Calu3 (cell line): ENCODE measurements at regions not wholly inside any gene's neighbourhood (a gene's known extent, or its start where the extent isn't known, plus 50 kb on each side); places are given as distances from the start of the nearest gene placed in this dataset.

Experiments used
- BruUV-seq: library from RNA; stranded (reverse); fragments of 400-500 nt; replicated peaks from 2 replicates; lab custom pipeline; 2021; lab: Mats Ljungman, UMichigan
- CTCF ChIA-PET: fragments of 300-600 bp; sonication (Branson Sonifier 250); formaldehyde crosslinking; loops from one replicate; lab custom pipeline; 2022; ENCODE audit warnings: antibody characterized with exemption; lab: Charles Lee
- DNase-seq: peaks from one replicate; pipeline ENCODE4 v3.0.0; 2022
- H3K27ac Mint-ChIP-seq: one replicate; pipeline ENCODE4 v1.8.0; 2022; ENCODE audit warnings: mixed read lengths; ENCODE audit not compliant: unreplicated experiment
- H3K27me3 Mint-ChIP-seq: one replicate; pipeline ENCODE4 v1.8.0; 2022; ENCODE audit warnings: mixed read lengths; ENCODE audit not compliant: unreplicated experiment
- H3K36me3 Mint-ChIP-seq: one replicate; pipeline ENCODE4 v1.8.0; 2022; ENCODE audit warnings: mild to moderate bottlenecking, moderate library complexity, mixed read lengths; ENCODE audit not compliant: insufficient read depth, unreplicated experiment
- H3K4me1 Mint-ChIP-seq: one replicate; pipeline ENCODE4 v1.8.0; 2022; ENCODE audit warnings: mild to moderate bottlenecking, low read depth, mixed read lengths; ENCODE audit not compliant: unreplicated experiment
- H3K4me3 Mint-ChIP-seq: one replicate; pipeline ENCODE4 v1.8.0; 2022; ENCODE audit warnings: mild to moderate bottlenecking, low read depth, moderate library complexity, mixed read lengths; ENCODE audit not compliant: unreplicated experiment
- H3K9me3 Mint-ChIP-seq: one replicate; pipeline ENCODE4 v1.8.0; 2022; ENCODE audit warnings: low read depth, mixed read lengths; ENCODE audit not compliant: unreplicated experiment
- CTCF ChIP-seq: fragments of 200-600 bp; IDR thresholded peaks from one replicate; pipeline ENCODE4 v1.8.0; 2022; ENCODE audit warnings: antibody characterized with exemption; ENCODE audit not compliant: unreplicated experiment
- intact Hi-C: fragments of 100-400 bp; cut with micrococcal nuclease; formaldehyde crosslinking; loops from one replicate; pipeline ENCODE4 v1.10.0; 2022; ENCODE audit not compliant: unreplicated experiment

- CTCF ChIA-PET = no interaction called here
- H3K4me3 Mint-ChIP-seq = no peak overlapping the region
Measured at GRCh38 chr14:89743828-89744227, 210.7 kb downstream of the EFCAB11 start.

GRCh38 chr14:89740241-89740640 is 214.3 kb downstream of the EFCAB11 start:
- no peak for DNase-seq
- intact Hi-C loops = no loop called here
- H3K27ac Mint-ChIP-seq = no peak overlapping the region

More at GRCh38 chr14:89743828-89744227, 210.7 kb downstream of the EFCAB11 start:
- intact Hi-C loops = no loop called here
- H3K27ac Mint-ChIP-seq = no peak overlapping the region
- H3K36me3 Mint-ChIP-seq = no peaks in the 10 kb centered on the region
- TF ChIP-seq CTCF = no peak
- no TSS peak for BruUV-seq
- H3K4me1 Mint-ChIP-seq = no peaks in the 10 kb centered on the region
- no peaks in the 10 kb centered on the region for H3K9me3 Mint-ChIP-seq
- no peak for DNase-seq
- H3K27me3 Mint-ChIP-seq = no peaks in the 10 kb centered on the region

DNA sequence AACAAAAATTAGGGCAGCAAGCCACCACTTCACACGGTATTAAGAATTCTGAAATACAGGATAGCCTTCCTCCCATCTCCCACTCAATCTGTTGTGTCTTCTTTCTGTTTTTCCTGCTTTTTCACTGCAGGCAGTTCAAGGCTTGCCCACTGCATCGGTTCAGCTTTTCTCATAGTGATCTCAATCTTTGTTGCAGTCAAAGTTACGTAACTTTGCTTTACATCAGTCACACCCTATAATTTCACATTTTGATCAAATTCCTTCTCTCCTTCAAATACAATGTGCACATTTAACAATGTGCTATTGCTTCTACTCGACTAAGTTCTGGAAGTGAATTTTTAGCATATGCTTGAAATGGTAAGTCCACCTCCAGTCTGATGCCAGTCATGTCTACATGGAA is 217.6 kb downstream of the EFCAB11 start:
- BruUV-seq = no TSS peak
- Mint-ChIP-seq H3K4me1 (peaks cover 8% of the 10 kb centered on the region), H3K36me3 (no peaks in the 10 kb centered on the region), H3K9me3 (no peaks in the 10 kb centered on the region), H3K4me3 (no peak overlapping the region), H3K27ac (no peak overlapping the region), H3K27me3 (no peaks in the 10 kb centered on the region)
- intact Hi-C loops = no loop called here
- DNase-seq = no peak
- no peak for TF ChIP-seq CTCF
- CTCF ChIA-PET = no interaction called here

More at GRCh38 chr14:89740241-89740640, 214.3 kb downstream of the EFCAB11 start:
- no peak for TF ChIP-seq CTCF
- Mint-ChIP-seq H3K27me3 (no peaks in the 10 kb centered on the region), H3K36me3 (no peaks in the 10 kb centered on the region), H3K4me3 (no peak overlapping the region), H3K9me3 (no peaks in the 10 kb centered on the region), H3K4me1 (peaks cover 8% of the 10 kb centered on the region)
- BruUV-seq = no TSS peak
- CTCF ChIA-PET = interaction anchor here (0.6 kb wide), 1 partner anchor 229 kb away, joined by 4 read pairs; no protein-coding TSS in a partner anchor

DNA sequence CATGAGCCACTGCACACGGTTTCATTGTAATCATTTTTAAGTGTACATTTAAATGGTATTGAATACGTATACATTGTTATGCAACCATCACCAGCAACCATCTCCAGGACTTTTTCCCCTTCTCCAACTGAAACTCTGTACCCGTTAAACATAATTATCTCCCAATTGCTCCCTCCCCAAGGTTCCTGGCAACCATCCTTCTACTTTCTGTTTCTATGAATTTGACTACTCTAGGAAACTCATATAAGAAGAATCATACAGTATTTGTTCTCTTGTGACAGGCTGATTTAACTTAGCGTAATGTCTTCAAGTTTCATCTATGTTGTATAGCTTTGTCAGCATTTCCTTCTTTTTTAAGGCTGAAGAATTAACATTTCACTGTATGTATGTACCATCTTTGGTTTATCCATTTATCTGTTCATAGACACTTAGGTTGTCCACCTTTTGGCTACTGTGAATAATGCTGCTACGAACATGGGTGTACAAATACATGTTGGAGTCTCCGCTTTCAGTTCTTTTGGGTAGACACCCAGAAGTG is 223.1 kb downstream of the EFCAB11 start:
- Mint-ChIP-seq H3K9me3 (no peaks in the 10 kb centered on the region), H3K36me3 (no peaks in the 10 kb centered on the region), H3K4me1 (no peaks in the 10 kb centered on the region), H3K4me3 (no peak overlapping the region), H3K27me3 (no peaks in the 10 kb centered on the region), H3K27ac (no peak overlapping the region)
- no TSS peak for BruUV-seq
- no peak for TF ChIP-seq CTCF
- DNase-seq = no peak
- intact Hi-C loops = no loop called here
- CTCF ChIA-PET = no interaction called here
